ENCODE measurements at regions not wholly inside any gene's neighbourhood (a gene's known extent, or its start where the extent isn't known, plus 50 kb on each side); places are given as distances from the start of the nearest gene placed in this dataset.

DNA sequence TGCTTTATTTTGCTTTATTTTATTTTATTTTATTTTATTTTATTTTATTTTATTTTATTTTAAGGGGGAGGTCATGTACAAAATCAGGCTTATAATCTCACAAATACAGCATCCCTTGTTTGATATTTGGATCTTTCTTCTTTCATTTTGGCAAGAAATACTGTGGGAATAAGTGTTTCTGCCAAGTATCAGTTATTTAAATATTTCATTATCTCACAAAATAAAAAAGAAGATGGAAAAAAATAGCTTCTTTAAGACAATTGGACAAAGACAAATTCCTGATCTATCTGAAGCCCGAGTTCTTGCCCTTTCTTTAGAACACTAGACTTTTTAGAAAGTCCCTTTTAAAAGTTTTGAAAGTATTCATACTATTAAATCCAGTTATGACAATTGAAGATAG is 560.5 kb upstream of the ZEB2 start:
- no peak overlapping the region for H3K14ac ChIP-seq (ENCODE audit: insufficient read depth, low read length)
- no peak overlapping the region for H3T11ph ChIP-seq (ENCODE audit: low read length)
- H2BK15ac ChIP-seq (ENCODE audit: low read depth, low read length): no peak overlapping the region
- H3K56ac ChIP-seq (ENCODE audit: insufficient read length, low read depth, low read length): no peak overlapping the region
- no peak overlapping the region for H4K8ac ChIP-seq (replicated peaks; ENCODE audit: insufficient read length, low read depth, low read length)
- H3K79me2 ChIP-seq (ENCODE audit: insufficient read depth, low read length): no peaks in the 10 kb centered on the region
- H2AK5ac ChIP-seq (ENCODE audit: insufficient read length, low read length): no peak overlapping the region
- Mint-ChIP-seq H3K9me3 (no peaks in the 10 kb centered on the region), H3K27me3 (ENCODE audit: low read depth) (no peaks in the 10 kb centered on the region), H3K27ac (no peak overlapping the region), H3K4me3 (no peak overlapping the region), H3K4me1 (no peaks in the 10 kb centered on the region), H3K36me3 (ENCODE audit: insufficient read depth in 1 of 3, low read depth in 3 of 3) (no peaks in the 10 kb centered on the region)
- no peaks in the 10 kb centered on the region for H4K20me1 ChIP-seq (ENCODE audit: control insufficient read depth, insufficient read depth, insufficient read length)
- no peak overlapping the region for H2BK120ac ChIP-seq (ENCODE audit: low read depth, low read length, poor library complexity, severe bottlenecking)
- no peaks in the 10 kb centered on the region for H3K79me1 ChIP-seq (ENCODE audit: insufficient read depth, low read depth, low read length, poor library complexity, severe bottlenecking)
- no CpG with 5 or more reads among the region's 1 CpG for WGBS (ENCODE audit: extremely low coverage, insufficient read length, low lambda C conversion rate)
- no peak overlapping the region for H3K4me2 ChIP-seq (ENCODE audit: insufficient read depth, insufficient read length, low read length)
- no peak overlapping the region for H3K4ac ChIP-seq (ENCODE audit: low read depth, low read length)
- H3K27ac ChIP-seq (ENCODE audit: insufficient read length, low read depth, low read length): no peak overlapping the region
- no peaks in the 10 kb centered on the region for H3K23me2 ChIP-seq (ENCODE audit: insufficient read length, low read depth, low read length, poor library complexity, severe bottlenecking)
- H3K9me3 ChIP-seq (ENCODE audit: control insufficient read depth, low read depth, low read length): no peaks in the 10 kb centered on the region
- H3K9ac ChIP-seq (ENCODE audit: extremely low read depth, insufficient read length, low read length): no peak overlapping the region
- no peak overlapping the region for H3K18ac ChIP-seq (ENCODE audit: insufficient read length, low read depth, low read length)
- TF ChIP-seq, protein P1, sequence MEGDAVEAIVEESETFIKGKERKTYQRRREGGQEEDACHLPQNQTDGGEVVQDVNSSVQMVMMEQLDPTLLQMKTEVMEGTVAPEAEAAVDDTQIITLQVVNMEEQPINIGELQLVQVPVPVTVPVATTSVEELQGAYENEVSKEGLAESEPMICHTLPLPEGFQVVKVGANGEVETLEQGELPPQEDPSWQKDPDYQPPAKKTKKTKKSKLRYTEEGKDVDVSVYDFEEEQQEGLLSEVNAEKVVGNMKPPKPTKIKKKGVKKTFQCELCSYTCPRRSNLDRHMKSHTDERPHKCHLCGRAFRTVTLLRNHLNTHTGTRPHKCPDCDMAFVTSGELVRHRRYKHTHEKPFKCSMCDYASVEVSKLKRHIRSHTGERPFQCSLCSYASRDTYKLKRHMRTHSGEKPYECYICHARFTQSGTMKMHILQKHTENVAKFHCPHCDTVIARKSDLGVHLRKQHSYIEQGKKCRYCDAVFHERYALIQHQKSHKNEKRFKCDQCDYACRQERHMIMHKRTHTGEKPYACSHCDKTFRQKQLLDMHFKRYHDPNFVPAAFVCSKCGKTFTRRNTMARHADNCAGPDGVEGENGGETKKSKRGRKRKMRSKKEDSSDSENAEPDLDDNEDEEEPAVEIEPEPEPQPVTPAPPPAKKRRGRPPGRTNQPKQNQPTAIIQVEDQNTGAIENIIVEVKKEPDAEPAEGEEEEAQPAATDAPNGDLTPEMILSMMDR (conservative IDR thresholded peaks at IDR 0.05): no peak
- no peak overlapping the region for H4K5ac ChIP-seq (ENCODE audit: insufficient read length, low read depth, low read length)
- H3K23ac ChIP-seq (ENCODE audit: insufficient read length, low read depth, low read length): no peak overlapping the region
- no peak overlapping the region for H4K91ac ChIP-seq (ENCODE audit: insufficient read length, low read depth, low read length)
- H2BK5ac ChIP-seq (ENCODE audit: insufficient read length, low read length): no peak overlapping the region
- H3K4me1 ChIP-seq (ENCODE audit: insufficient read depth, low read length): no peaks in the 10 kb centered on the region
- no peak overlapping the region for H2BK12ac ChIP-seq (ENCODE audit: insufficient read length, low read depth, low read length)
- H3K27me3 ChIP-seq (ENCODE audit: insufficient read depth, low read length): no peaks in the 10 kb centered on the region
- no peak overlapping the region for H2BK20ac ChIP-seq (ENCODE audit: low read depth, low read length, poor library complexity, severe bottlenecking)
- no peak for DNase-seq
- H2AFZ ChIP-seq (ENCODE audit: low read length): no peak overlapping the region
